ENCODE measurements at regions not wholly inside any gene's neighbourhood (a gene's known extent, or its start where the extent isn't known, plus 50 kb on each side); places are given as distances from the start of the nearest gene placed in this dataset.

DNA sequence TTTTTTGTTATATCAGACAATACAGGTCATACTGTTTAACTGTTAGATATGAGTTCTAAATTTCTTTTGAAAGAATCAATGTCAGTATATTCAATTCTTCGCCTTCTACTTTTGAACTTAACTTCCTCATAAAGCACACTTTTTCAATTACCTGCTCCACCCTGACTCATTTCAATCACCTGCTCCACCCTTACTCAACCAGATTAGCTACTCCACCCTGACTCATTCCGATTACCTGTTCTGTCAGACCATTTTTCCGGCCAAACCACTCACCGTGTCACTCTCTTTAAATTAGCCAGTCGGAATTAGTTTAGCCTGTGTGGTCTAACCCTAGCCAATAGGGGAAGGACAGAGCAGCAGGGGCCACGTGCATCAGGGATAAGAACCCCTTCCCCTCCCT, 751.8 kb upstream of the POU3F4 start:
- H3K27ac ChIP-seq (ENCODE audit: low read depth, low read length, poor library complexity, severe bottlenecking), result no peak overlapping the region
- no peaks in the 10 kb centered on the region for H3K4me1 ChIP-seq (ENCODE audit: insufficient read depth, low read length, poor library complexity, severe bottlenecking)
- no peaks in the 10 kb centered on the region for H4K20me1 ChIP-seq (ENCODE audit: insufficient read depth, low read length)
- H3K9me3 ChIP-seq (ENCODE audit: low read length), result no peaks in the 10 kb centered on the region
- H3K4me3 ChIP-seq (ENCODE audit: low read depth, low read length, poor library complexity, severe bottlenecking), result no peak overlapping the region
- no peaks in the 10 kb centered on the region for H3K36me3 ChIP-seq (ENCODE audit: insufficient read depth, low read length)
- ChIA-PET POLR2A (no interaction called here), CTCF (ENCODE audit: unreplicated experiment) (no interaction called here)
- no peak for TF ChIP-seq EZH2phosphoT487 (IDR thresholded peaks at IDR 0.05; ENCODE audit: borderline replicate concordance, low read depth, low read length)
- TF ChIP-seq, protein P1, sequence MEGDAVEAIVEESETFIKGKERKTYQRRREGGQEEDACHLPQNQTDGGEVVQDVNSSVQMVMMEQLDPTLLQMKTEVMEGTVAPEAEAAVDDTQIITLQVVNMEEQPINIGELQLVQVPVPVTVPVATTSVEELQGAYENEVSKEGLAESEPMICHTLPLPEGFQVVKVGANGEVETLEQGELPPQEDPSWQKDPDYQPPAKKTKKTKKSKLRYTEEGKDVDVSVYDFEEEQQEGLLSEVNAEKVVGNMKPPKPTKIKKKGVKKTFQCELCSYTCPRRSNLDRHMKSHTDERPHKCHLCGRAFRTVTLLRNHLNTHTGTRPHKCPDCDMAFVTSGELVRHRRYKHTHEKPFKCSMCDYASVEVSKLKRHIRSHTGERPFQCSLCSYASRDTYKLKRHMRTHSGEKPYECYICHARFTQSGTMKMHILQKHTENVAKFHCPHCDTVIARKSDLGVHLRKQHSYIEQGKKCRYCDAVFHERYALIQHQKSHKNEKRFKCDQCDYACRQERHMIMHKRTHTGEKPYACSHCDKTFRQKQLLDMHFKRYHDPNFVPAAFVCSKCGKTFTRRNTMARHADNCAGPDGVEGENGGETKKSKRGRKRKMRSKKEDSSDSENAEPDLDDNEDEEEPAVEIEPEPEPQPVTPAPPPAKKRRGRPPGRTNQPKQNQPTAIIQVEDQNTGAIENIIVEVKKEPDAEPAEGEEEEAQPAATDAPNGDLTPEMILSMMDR (conservative IDR thresholded peaks at IDR 0.05; ENCODE audit: low read length), result no peak
- DNase-seq (ENCODE audit: low spot score), result no peak
- no peak overlapping the region for H3K4me2 ChIP-seq (ENCODE audit: low read length)
- no TSS peak for BruUV-seq (replicated peaks)
- H3K9me2 ChIP-seq (ENCODE audit: insufficient read depth, low read length), result no peaks in the 10 kb centered on the region
- no peaks in the 10 kb centered on the region for H3K79me2 ChIP-seq (ENCODE audit: insufficient read depth, low read depth, low read length)
- H2AFZ ChIP-seq (ENCODE audit: low read length), result no peak overlapping the region
- intact Hi-C loops (cut with micrococcal nuclease; ENCODE audit: unreplicated experiment), result no loop called here

DNA sequence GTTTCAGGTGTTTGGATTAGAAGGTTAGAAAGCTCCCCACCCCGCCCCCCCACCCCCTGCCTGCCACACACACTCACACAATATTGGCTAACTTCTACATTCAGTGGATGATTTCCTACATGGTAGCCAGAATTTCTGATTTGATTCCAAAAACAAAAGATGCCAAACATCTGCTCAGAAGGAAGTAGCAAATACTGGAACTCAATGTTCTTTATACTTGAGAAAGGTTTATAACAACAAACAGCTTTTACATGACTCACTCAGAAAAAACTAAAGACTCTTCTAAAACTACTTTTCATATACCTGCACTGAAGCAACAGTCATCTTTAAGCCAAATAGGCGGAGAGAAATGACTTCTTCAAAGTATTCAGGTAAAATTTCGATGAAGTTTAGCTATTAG, 750.5 kb upstream of the POU3F4 start:
- Histone ChIP-seq H3K79me2 (ENCODE audit: insufficient read depth, low read depth, low read length) (no peaks in the 10 kb centered on the region), H4K20me1 (ENCODE audit: insufficient read depth, low read length) (no peaks in the 10 kb centered on the region), H2AFZ (ENCODE audit: low read length) (no peak overlapping the region), H3K36me3 (ENCODE audit: insufficient read depth, low read length) (no peaks in the 10 kb centered on the region), H3K4me1 (ENCODE audit: insufficient read depth, low read length, poor library complexity, severe bottlenecking) (no peaks in the 10 kb centered on the region), H3K9me3 (ENCODE audit: low read length) (no peaks in the 10 kb centered on the region), H3K4me3 (ENCODE audit: low read depth, low read length, poor library complexity, severe bottlenecking) (no peak overlapping the region), H3K27ac (ENCODE audit: low read depth, low read length, poor library complexity, severe bottlenecking) (no peak overlapping the region), H3K9me2 (ENCODE audit: insufficient read depth, low read length) (no peaks in the 10 kb centered on the region), H3K4me2 (ENCODE audit: low read length) (no peak overlapping the region)
- TF ChIP-seq, protein P1 (conservative IDR thresholded peaks at IDR 0.05; ENCODE audit: low read length), result no peak
- no peak for TF ChIP-seq EZH2phosphoT487 (IDR thresholded peaks at IDR 0.05; ENCODE audit: borderline replicate concordance, low read depth, low read length)
- intact Hi-C loops (cut with micrococcal nuclease; ENCODE audit: unreplicated experiment), result no loop called here
- ChIA-PET CTCF (ENCODE audit: unreplicated experiment) (no interaction called here), POLR2A (no interaction called here)
- no TSS peak for BruUV-seq (replicated peaks)
- DNase-seq (ENCODE audit: low spot score), result no peak

DNA sequence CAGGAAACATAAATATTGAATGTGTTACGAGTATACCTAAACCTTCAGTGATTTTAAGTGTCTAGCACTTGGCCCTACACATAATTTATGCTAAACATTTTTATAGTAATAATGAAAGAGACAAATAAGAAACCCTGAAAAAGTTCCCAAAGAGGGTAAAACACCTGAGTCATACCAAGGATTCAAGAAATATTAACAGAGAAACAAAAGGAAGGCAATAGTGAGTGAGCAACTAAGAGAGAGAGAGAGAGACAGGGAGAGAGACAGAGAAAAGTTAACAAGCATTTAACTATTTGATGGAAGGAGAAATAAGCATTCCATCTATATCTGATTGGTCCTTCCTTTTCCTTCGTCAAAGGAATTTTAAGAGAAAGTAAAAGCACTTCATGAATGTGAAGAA, 743.6 kb upstream of the POU3F4 start:
- H4K20me1 ChIP-seq (ENCODE audit: insufficient read depth, low read length), result no peaks in the 10 kb centered on the region
- CTCF ChIA-PET (ENCODE audit: unreplicated experiment), result no interaction called here
- no TSS peak for BruUV-seq (replicated peaks)

More for the DNA sequence above, 743.6 kb upstream of the POU3F4 start:
- Histone ChIP-seq H3K9me2 (ENCODE audit: insufficient read depth, low read length) (no peaks in the 10 kb centered on the region), H3K36me3 (ENCODE audit: insufficient read depth, low read length) (no peaks in the 10 kb centered on the region), H3K4me2 (ENCODE audit: low read length) (no peak overlapping the region), H3K27ac (ENCODE audit: low read depth, low read length, poor library complexity, severe bottlenecking) (no peak overlapping the region), H3K4me1 (ENCODE audit: insufficient read depth, low read length, poor library complexity, severe bottlenecking) (no peaks in the 10 kb centered on the region), H3K4me3 (ENCODE audit: low read depth, low read length, poor library complexity, severe bottlenecking) (no peak overlapping the region), H3K79me2 (ENCODE audit: insufficient read depth, low read depth, low read length) (no peaks in the 10 kb centered on the region), H3K9me3 (ENCODE audit: low read length) (no peaks in the 10 kb centered on the region), H2AFZ (ENCODE audit: low read length) (no peak overlapping the region)
- TF ChIP-seq EZH2phosphoT487 (IDR thresholded peaks at IDR 0.05; ENCODE audit: borderline replicate concordance, low read depth, low read length), result no peak
- TF ChIP-seq, protein P1 (conservative IDR thresholded peaks at IDR 0.05; ENCODE audit: low read length), result no peak
- DNase-seq (ENCODE audit: low spot score), result no peak
- intact Hi-C loops (cut with micrococcal nuclease; ENCODE audit: unreplicated experiment), result no loop called here
- POLR2A ChIA-PET, result no interaction called here
